ENCODE measurements at regions not wholly inside any gene's neighbourhood (a gene's known extent, or its start where the extent isn't known, plus 50 kb on each side); places are given as distances from the start of the nearest gene placed in this dataset.

DNA sequence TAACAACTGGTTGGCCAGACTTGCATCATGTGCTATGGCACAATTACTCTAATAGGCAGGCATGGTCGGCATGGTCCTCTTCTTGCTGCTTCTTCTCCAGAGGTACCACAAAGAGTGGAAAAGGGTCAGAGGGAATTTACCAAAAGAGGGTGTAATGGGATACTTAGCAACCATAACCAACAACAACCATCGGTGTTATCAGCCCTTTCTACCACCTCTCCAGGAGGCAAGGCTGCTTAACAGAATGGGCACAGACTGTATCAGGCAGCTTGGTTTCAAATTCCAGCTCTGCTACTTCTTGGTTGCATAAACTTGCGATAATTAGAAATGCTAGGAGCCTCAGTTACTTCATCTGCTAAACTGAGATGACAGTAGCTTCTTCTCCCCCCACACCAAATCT is 284.6 kb upstream of the CRBN start:
- TF ChIP-seq, protein P1, sequence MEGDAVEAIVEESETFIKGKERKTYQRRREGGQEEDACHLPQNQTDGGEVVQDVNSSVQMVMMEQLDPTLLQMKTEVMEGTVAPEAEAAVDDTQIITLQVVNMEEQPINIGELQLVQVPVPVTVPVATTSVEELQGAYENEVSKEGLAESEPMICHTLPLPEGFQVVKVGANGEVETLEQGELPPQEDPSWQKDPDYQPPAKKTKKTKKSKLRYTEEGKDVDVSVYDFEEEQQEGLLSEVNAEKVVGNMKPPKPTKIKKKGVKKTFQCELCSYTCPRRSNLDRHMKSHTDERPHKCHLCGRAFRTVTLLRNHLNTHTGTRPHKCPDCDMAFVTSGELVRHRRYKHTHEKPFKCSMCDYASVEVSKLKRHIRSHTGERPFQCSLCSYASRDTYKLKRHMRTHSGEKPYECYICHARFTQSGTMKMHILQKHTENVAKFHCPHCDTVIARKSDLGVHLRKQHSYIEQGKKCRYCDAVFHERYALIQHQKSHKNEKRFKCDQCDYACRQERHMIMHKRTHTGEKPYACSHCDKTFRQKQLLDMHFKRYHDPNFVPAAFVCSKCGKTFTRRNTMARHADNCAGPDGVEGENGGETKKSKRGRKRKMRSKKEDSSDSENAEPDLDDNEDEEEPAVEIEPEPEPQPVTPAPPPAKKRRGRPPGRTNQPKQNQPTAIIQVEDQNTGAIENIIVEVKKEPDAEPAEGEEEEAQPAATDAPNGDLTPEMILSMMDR (IDR thresholded peaks at IDR 0.05) = no peak
- TF ChIP-seq POLR2AphosphoS5 (IDR thresholded peaks at IDR 0.05) (no peak), POLR2A (IDR thresholded peaks at IDR 0.05) (no peak)
